OCI-LY1 (cell line): ENCODE measurements at regions not wholly inside any gene's neighbourhood (a gene's known extent, or its start where the extent isn't known, plus 50 kb on each side); places are given as distances from the start of the nearest gene placed in this dataset.

Experiments used
- EZH2 ChIP-seq: fragments of 200-600 bp; sonication (generic), shearing (Covaris generic); IDR thresholded peaks from 2 replicates; pipeline ENCODE4 v1.8.0; 2017; ENCODE audit warnings: borderline replicate concordance, mixed run types, mild to moderate bottlenecking, antibody characterized with exemption, low read length, moderate library complexity, mixed read lengths
- TF ChIP-seq, protein P1 (sequence below): fragments of 200-600 bp; sonication (generic), shearing (Covaris generic); IDR thresholded peaks from 2 replicates; pipeline ENCODE4 v1.5.1; 2017; ENCODE audit warnings: mild to moderate bottlenecking, antibody characterized with exemption, low read length, moderate library complexity, mixed read lengths

DNA sequence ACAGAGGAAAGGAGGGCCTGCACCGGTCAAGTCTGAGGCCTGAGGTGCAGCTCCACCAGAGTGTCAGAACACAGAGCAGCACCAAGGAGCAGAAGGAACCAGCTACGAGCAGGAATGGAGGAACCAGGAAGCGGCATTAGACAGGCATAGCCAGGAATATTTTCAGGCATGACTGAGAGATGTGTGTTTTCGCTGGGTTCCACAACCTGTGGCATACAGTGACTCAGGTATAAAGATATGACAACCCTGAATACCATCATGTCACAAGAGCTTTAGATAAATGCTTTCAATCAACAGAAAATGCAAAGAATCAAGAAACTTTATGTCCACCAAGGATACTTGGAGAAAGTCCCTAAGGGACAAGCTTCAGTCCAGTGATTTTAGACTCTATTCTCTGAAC, 189.3 kb upstream of the NRIP1 start:
- TF ChIP-seq, protein P1, sequence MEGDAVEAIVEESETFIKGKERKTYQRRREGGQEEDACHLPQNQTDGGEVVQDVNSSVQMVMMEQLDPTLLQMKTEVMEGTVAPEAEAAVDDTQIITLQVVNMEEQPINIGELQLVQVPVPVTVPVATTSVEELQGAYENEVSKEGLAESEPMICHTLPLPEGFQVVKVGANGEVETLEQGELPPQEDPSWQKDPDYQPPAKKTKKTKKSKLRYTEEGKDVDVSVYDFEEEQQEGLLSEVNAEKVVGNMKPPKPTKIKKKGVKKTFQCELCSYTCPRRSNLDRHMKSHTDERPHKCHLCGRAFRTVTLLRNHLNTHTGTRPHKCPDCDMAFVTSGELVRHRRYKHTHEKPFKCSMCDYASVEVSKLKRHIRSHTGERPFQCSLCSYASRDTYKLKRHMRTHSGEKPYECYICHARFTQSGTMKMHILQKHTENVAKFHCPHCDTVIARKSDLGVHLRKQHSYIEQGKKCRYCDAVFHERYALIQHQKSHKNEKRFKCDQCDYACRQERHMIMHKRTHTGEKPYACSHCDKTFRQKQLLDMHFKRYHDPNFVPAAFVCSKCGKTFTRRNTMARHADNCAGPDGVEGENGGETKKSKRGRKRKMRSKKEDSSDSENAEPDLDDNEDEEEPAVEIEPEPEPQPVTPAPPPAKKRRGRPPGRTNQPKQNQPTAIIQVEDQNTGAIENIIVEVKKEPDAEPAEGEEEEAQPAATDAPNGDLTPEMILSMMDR: no peak
- TF ChIP-seq EZH2: no peak
